ENCODE measurements at regions not wholly inside any gene's neighbourhood (a gene's known extent, or its start where the extent isn't known, plus 50 kb on each side); places are given as distances from the start of the nearest gene placed in this dataset.

- H3K4me1 Mint-ChIP-seq: no peaks in the 10 kb centered on the region
- H3K9me3 Mint-ChIP-seq: no peaks in the 10 kb centered on the region
- no peak for DNase-seq
- no peaks in the 10 kb centered on the region for H3K27me3 Mint-ChIP-seq
- no peaks in the 10 kb centered on the region for H3K36me3 Mint-ChIP-seq
- ATAC-seq (replicated peaks): no peak
- no peak overlapping the region for H3K27ac Mint-ChIP-seq
- no peak overlapping the region for H3K4me3 Mint-ChIP-seq
Observed at GRCh38 chr12:86331457-86331856, 75.3 kb upstream of the MGAT4C start.

GRCh38 chr12:86331012-86331411 lies 74.8 kb upstream of the MGAT4C start:
- ATAC-seq (replicated peaks) (no peak), DNase-seq (no peak)
- H3K36me3 Mint-ChIP-seq: no peaks in the 10 kb centered on the region
- H3K27me3 Mint-ChIP-seq: no peaks in the 10 kb centered on the region
- H3K27ac Mint-ChIP-seq: no peak overlapping the region
- no peak overlapping the region for H3K4me3 Mint-ChIP-seq
- H3K9me3 Mint-ChIP-seq: no peaks in the 10 kb centered on the region
- H3K4me1 Mint-ChIP-seq: no peaks in the 10 kb centered on the region

- H3K9me3 Mint-ChIP-seq: no peaks in the 10 kb centered on the region
- no peak overlapping the region for H3K4me3 Mint-ChIP-seq
- no peaks in the 10 kb centered on the region for H3K36me3 Mint-ChIP-seq
- no peaks in the 10 kb centered on the region for H3K4me1 Mint-ChIP-seq
- no peak overlapping the region for H3K27ac Mint-ChIP-seq
- ATAC-seq (replicated peaks) (no peak), DNase-seq (no peak)
- H3K27me3 Mint-ChIP-seq: no peaks in the 10 kb centered on the region
Observed at GRCh38 chr12:86312232-86312631, 56.0 kb upstream of the MGAT4C start.

Measured in stimulated activated naive B cell treated with anti-CD40 and anti-IgM and Interleukin-4, amounts not matched to agents 10 μg/mL and 1 μg/mL and 100 μg/mL, for 72 hours (primary cell).